ENCODE measurements at regions not wholly inside any gene's neighbourhood (a gene's known extent, or its start where the extent isn't known, plus 50 kb on each side); places are given as distances from the start of the nearest gene placed in this dataset.

DNA sequence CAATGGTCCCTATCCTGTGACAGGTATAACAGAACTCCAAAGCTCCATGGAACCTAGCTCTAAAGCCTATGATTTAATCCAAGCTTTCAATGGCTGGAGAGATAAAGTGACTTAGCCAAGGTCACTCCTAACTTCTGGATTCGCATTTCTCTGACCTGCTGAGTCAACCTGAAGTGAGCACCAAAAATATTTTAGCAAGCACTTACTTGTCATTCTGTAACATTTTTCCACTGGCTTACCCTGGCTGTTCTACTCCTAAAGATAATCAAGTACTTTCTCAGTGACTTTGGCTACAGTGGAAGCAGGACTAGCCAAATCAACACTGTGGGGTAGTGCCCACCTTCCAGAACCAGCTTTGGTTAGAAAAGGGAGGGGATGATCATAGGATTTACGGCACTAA is 188.3 kb downstream of the OGFRL1 start:
- TF ChIP-seq, protein P1, sequence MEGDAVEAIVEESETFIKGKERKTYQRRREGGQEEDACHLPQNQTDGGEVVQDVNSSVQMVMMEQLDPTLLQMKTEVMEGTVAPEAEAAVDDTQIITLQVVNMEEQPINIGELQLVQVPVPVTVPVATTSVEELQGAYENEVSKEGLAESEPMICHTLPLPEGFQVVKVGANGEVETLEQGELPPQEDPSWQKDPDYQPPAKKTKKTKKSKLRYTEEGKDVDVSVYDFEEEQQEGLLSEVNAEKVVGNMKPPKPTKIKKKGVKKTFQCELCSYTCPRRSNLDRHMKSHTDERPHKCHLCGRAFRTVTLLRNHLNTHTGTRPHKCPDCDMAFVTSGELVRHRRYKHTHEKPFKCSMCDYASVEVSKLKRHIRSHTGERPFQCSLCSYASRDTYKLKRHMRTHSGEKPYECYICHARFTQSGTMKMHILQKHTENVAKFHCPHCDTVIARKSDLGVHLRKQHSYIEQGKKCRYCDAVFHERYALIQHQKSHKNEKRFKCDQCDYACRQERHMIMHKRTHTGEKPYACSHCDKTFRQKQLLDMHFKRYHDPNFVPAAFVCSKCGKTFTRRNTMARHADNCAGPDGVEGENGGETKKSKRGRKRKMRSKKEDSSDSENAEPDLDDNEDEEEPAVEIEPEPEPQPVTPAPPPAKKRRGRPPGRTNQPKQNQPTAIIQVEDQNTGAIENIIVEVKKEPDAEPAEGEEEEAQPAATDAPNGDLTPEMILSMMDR (IDR thresholded peaks at IDR 0.05), result no peak
- no peak for TF ChIP-seq EZH2 (IDR thresholded peaks at IDR 0.05)

Data from neural progenitor cell (in vitro differentiated cells).